ENCODE measurements at regions not wholly inside any gene's neighbourhood (a gene's known extent, or its start where the extent isn't known, plus 50 kb on each side); places are given as distances from the start of the nearest gene placed in this dataset.
"Not testable (repeated sequence)": the region's sequence is repeated elsewhere in the genome, so short reads cannot be mapped to it uniquely, and the experiment has no call there.

DNA sequence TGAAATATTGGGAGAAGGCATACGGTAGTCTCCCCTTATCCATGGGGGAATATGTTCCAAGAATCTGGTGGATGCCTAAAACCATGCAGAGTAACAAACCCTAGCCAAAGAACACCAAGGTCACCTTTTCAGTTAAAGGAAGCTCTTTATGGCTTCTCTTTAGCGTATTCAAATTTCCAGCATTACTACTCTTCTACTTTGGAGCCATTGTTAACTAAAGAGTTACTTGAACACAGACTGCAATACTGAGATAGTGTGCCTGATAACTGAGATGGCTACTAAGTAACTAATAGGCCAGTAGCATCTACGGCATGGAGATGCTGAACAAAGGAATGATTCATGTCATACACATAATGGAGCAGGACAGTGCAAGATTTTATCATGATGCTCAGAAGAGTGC lies 84.5 kb upstream of the SPEF2 start (continued):
- TF ChIP-seq ZSCAN21 (CRISPR knock-in tag; IDR thresholded peaks at IDR 0.05; ENCODE audit: borderline replicate concordance) (no peak), ZFP36 (IDR thresholded peaks at IDR 0.05; ENCODE audit: borderline replicate concordance, low read depth, low read length, partially characterized antibody) (no peak)

DNA sequence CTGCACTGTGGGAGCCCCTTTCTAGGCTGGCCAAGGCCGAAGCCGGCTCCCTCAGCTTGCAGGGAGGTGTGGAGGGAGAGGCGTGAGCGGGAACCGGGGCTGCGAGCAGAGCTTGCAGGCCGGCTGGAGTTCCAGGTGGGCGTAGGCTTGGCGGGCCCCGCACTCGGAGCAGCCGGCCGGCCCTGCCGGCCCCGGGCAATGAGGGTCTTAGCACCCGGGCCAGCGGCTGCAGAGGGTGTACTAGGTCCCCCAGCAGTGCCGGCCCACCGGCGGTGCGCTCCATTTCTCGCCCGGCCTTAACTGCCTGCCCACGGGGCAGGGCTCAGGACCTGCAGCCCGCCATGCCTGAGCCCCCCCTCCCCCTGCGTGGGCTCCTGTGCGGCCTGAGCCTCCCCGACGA lies 86.1 kb upstream of the SPEF2 start:
- H2AFZ ChIP-seq (ENCODE audit: low read length); in situ Hi-C loops (cut with HindIII; ENCODE audit: extremely low pct_ligation_motif_present, low pct_unique_long_range_greater_than_20kb): not testable (repeated sequence)

DNA sequence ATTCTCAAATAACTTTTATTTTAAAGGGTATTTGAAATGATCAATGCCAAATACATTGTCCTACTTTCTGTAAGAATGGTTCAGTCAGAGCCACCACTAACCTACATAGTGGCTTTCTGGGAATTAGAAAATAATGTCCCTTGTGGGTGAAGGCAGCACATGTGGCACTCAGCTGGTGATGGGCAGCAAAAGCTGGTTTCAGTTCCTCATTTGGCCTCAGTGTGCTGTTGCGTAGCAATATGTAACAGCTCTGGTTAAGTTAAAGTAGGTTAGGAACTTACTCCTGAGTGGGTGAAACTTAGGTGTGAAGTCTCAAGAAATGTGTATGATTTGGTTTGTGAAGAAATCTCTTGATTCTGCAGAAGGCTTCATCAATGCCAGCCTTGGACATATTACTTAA lies 99.6 kb upstream of the SPEF2 start:
- in situ Hi-C loops (cut with HindIII; ENCODE audit: extremely low pct_ligation_motif_present, low pct_unique_long_range_greater_than_20kb) (no loop called here), intact Hi-C loops (cut with micrococcal nuclease; ENCODE audit: unreplicated experiment) (no loop called here)
- ChIA-PET POLR2A (no interaction called here), CTCF (ENCODE audit: low intra/inter-chr PET ratio, low total read pairs) (no interaction called here)
- no TSS peak for BruUV-seq (replicated peaks)
- no peaks in the 10 kb centered on the region for H3K9me3 ChIP-seq (ENCODE audit: low read length)
- FAIRE-seq (no peak), DNase-seq (ENCODE audit: low spot score) (no peak), ATAC-seq (no peak)
- TF ChIP-seq, protein P1, sequence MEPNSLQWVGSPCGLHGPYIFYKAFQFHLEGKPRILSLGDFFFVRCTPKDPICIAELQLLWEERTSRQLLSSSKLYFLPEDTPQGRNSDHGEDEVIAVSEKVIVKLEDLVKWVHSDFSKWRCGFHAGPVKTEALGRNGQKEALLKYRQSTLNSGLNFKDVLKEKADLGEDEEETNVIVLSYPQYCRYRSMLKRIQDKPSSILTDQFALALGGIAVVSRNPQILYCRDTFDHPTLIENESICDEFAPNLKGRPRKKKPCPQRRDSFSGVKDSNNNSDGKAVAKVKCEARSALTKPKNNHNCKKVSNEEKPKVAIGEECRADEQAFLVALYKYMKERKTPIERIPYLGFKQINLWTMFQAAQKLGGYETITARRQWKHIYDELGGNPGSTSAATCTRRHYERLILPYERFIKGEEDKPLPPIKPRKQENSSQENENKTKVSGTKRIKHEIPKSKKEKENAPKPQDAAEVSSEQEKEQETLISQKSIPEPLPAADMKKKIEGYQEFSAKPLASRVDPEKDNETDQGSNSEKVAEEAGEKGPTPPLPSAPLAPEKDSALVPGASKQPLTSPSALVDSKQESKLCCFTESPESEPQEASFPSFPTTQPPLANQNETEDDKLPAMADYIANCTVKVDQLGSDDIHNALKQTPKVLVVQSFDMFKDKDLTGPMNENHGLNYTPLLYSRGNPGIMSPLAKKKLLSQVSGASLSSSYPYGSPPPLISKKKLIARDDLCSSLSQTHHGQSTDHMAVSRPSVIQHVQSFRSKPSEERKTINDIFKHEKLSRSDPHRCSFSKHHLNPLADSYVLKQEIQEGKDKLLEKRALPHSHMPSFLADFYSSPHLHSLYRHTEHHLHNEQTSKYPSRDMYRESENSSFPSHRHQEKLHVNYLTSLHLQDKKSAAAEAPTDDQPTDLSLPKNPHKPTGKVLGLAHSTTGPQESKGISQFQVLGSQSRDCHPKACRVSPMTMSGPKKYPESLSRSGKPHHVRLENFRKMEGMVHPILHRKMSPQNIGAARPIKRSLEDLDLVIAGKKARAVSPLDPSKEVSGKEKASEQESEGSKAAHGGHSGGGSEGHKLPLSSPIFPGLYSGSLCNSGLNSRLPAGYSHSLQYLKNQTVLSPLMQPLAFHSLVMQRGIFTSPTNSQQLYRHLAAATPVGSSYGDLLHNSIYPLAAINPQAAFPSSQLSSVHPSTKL (CRISPR knock-in tag; IDR thresholded peaks at IDR 0.05): no peak
- no peak for TF ChIP-seq SMARCE1 (IDR thresholded peaks at IDR 0.05; ENCODE audit: borderline replicate concordance)
- no peak for TF ChIP-seq SP4 (CRISPR knock-in tag; IDR thresholded peaks at IDR 0.05)
- TF ChIP-seq FOXA3 (CRISPR knock-in tag; IDR thresholded peaks at IDR 0.05): no peak
- TF ChIP-seq, protein P2, sequence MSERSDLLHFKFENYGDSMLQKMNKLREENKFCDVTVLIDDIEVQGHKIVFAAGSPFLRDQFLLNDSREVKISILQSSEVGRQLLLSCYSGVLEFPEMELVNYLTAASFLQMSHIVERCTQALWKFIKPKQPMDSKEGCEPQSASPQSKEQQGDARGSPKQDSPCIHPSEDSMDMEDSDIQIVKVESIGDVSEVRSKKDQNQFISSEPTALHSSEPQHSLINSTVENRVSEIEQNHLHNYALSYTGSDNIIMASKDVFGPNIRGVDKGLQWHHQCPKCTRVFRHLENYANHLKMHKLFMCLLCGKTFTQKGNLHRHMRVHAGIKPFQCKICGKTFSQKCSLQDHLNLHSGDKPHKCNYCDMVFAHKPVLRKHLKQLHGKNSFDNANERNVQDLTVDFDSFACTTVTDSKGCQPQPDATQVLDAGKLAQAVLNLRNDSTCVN (CRISPR knock-in tag; IDR thresholded peaks at IDR 0.05; ENCODE audit: borderline replicate concordance): no peak
- TF ChIP-seq, protein P3, sequence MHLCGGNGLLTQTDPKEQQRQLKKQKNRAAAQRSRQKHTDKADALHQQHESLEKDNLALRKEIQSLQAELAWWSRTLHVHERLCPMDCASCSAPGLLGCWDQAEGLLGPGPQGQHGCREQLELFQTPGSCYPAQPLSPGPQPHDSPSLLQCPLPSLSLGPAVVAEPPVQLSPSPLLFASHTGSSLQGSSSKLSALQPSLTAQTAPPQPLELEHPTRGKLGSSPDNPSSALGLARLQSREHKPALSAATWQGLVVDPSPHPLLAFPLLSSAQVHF (CRISPR knock-in tag; IDR thresholded peaks at IDR 0.05): no peak
- no peak overlapping the region for H3K4me3 ChIP-seq (replicated peaks in 1 of 3; ENCODE audit: insufficient read depth in 1 of 3, low read depth in 2 of 3, low read length in 3 of 3)
- H2AFZ ChIP-seq (ENCODE audit: low read length): no peak overlapping the region
- no peaks in the 10 kb centered on the region for H3K36me3 ChIP-seq (replicated peaks in 1 of 2; ENCODE audit: control insufficient read depth in 1 of 2, insufficient read depth in 2 of 2, low read length in 2 of 2)
- H4K20me1 ChIP-seq (ENCODE audit: insufficient read depth, low read length): no peaks in the 10 kb centered on the region
- no peak overlapping the region for H3K9ac ChIP-seq (ENCODE audit: insufficient read depth, low read depth, low read length)
- 86% methylated on average over 1 of the region's 1 CpG for WGBS (ENCODE audit: low lambda C conversion rate)
- H3K4me1 ChIP-seq (ENCODE audit: insufficient read depth, low read length): no peaks in the 10 kb centered on the region
- no peaks in the 10 kb centered on the region for H3K79me2 ChIP-seq (ENCODE audit: insufficient read depth, low read length)
- no peak overlapping the region for H3K27ac ChIP-seq (ENCODE audit: extremely low read length, insufficient read depth, low read length)
- H3K4me2 ChIP-seq (ENCODE audit: low read depth, low read length): no peak overlapping the region
- H3K27me3 ChIP-seq (ENCODE audit: control insufficient read depth in 1 of 2, insufficient read depth in 2 of 2, low read length in 2 of 2): 0 out of 5 replicates have a peak, but pooled peaks cover 0 to 1% of the 10 kb centered on the region in 2 experiments

More for the DNA sequence above, 86.1 kb upstream of the SPEF2 start:
- H3K27me3 ChIP-seq (ENCODE audit: control insufficient read depth in 1 of 2, insufficient read depth in 2 of 2, low read length in 2 of 2); DNase-seq (ENCODE audit: low spot score); H3K4me2 ChIP-seq (ENCODE audit: low read depth, low read length); H3K9ac ChIP-seq (ENCODE audit: insufficient read depth, low read depth, low read length); FAIRE-seq; intact Hi-C loops (cut with micrococcal nuclease; ENCODE audit: unreplicated experiment); BruUV-seq (replicated peaks); CTCF ChIA-PET (ENCODE audit: low intra/inter-chr PET ratio, low total read pairs); H3K36me3 ChIP-seq (replicated peaks in 1 of 2; ENCODE audit: control insufficient read depth in 1 of 2, insufficient read depth in 2 of 2, low read length in 2 of 2); H3K79me2 ChIP-seq (ENCODE audit: insufficient read depth, low read length); H3K27ac ChIP-seq (ENCODE audit: extremely low read length, insufficient read depth, low read length); ATAC-seq; POLR2A ChIA-PET; H3K4me1 ChIP-seq (ENCODE audit: insufficient read depth, low read length); H4K20me1 ChIP-seq (ENCODE audit: insufficient read depth, low read length); H3K9me3 ChIP-seq (ENCODE audit: low read length); H3K4me3 ChIP-seq (replicated peaks in 1 of 3; ENCODE audit: insufficient read depth in 1 of 3, low read depth in 2 of 3, low read length in 3 of 3): not testable (repeated sequence)
- no CpG with 5 or more reads among the region's 29 CpGs for WGBS (ENCODE audit: low lambda C conversion rate)

All from HepG2 (cell line).